ENCODE measurements at regions not wholly inside any gene's neighbourhood (a gene's known extent, or its start where the extent isn't known, plus 50 kb on each side); places are given as distances from the start of the nearest gene placed in this dataset.

- no peak for TF ChIP-seq KDM1A (IDR thresholded peaks at IDR 0.05; ENCODE audit: borderline replicate concordance, low read length)
- TF ChIP-seq FOSL1 (IDR thresholded peaks at IDR 0.05; ENCODE audit: insufficient read depth, low read depth, low read length) = no peak
- TF ChIP-seq USF2 (IDR thresholded peaks at IDR 0.05; ENCODE audit: low read length) = no peak
- no peak for TF ChIP-seq TAF1 (IDR thresholded peaks at IDR 0.05; ENCODE audit: low read depth, low read length)
- no peak for TF ChIP-seq JUN (IDR thresholded peaks at IDR 0.05; ENCODE audit: low read depth, low read length)
Measured at GRCh38 chr14:58763210-58763609, 125.4 kb downstream of the DACT1 start (continued).
